CD4-positive, alpha-beta T cell (primary cell): ENCODE measurements at regions not wholly inside any gene's neighbourhood (a gene's known extent, or its start where the extent isn't known, plus 50 kb on each side); places are given as distances from the start of the nearest gene placed in this dataset.

Experiments
- ATAC-seq: fragments of 200-7000 bp; cut with Tn5 transposase; one replicate; pipeline ENCODE4 v1.10.0; 2022; ENCODE audit warnings: mild to moderate bottlenecking; ENCODE audit not compliant: poor library complexity
- CTCF ChIA-PET: fragments of 350-600 bp; sonication (Branson Sonifier 250); formaldehyde crosslinking; loops from one replicate; lab custom pipeline; 2021; ENCODE audit warnings: antibody characterized with exemption, inconsistent platforms; lab: Charles Lee
- POLR2A ChIA-PET: fragments of 350-600 bp; sonication (Branson Sonifier 250); formaldehyde crosslinking; loops from one replicate; lab custom pipeline; 2021; ENCODE audit warnings: antibody characterized with exemption, inconsistent platforms; lab: Charles Lee
- DNase-seq, 14 experiments: peaks; one replicate each; pipeline ENCODE4 v3.0.0-alpha.2; 2013 to 2020; ENCODE audit warnings: mixed read lengths in 2 of 14
- H3K27ac ChIP-seq, 2 donors: one replicate each; pipeline versions ENCODE4 v1.5.1 to v1.7.0; 2013; ENCODE audit warnings: low read length in 2 of 2, low read depth in 1 of 2, mild to moderate bottlenecking in 1 of 2
- H3K27me3 ChIP-seq, 2 experiments: 1 replicate in 1 of 2; 2 replicates in 1 of 2; pipeline versions ENCODE4 v1.6.1 to v1.7.0; 2013; ENCODE audit warnings: low read length in 2 of 2, control low read depth in 1 of 2, mild to moderate bottlenecking in 1 of 2, moderate library complexity in 1 of 2; ENCODE audit not compliant: insufficient read depth in 2 of 2, control insufficient read depth in 1 of 2
- H3K36me3 ChIP-seq: one replicate; pipeline ENCODE4 v1.6.1; 2013; ENCODE audit warnings: low read length, control low read depth; ENCODE audit not compliant: insufficient read depth
- H3K4me1 ChIP-seq: one replicate; pipeline ENCODE4 v1.6.1; 2013; ENCODE audit warnings: low read length, control low read depth; ENCODE audit not compliant: insufficient read depth
- H3K4me3 ChIP-seq: one replicate; pipeline ENCODE4 v1.5.1; 2013; ENCODE audit warnings: mild to moderate bottlenecking, low read length, moderate library complexity
- H3K9me3 ChIP-seq, 2 experiments: 1 replicate in 1 of 2; 2 replicates in 1 of 2; pipeline versions ENCODE4 v1.6.1 to v1.7.0; 2013; ENCODE audit warnings: low read length in 2 of 2, mild to moderate bottlenecking in 2 of 2, control low read depth in 1 of 2, moderate library complexity in 1 of 2; ENCODE audit not compliant: control insufficient read depth in 1 of 2, insufficient read depth in 1 of 2
- H3K27ac Mint-ChIP-seq: one replicate; pipeline ENCODE4 v1.8.0; 2020; ENCODE audit warnings: mixed read lengths
- H3K27me3 Mint-ChIP-seq: one replicate; pipeline ENCODE4 v1.8.0; 2021; ENCODE audit warnings: mixed read lengths
- H3K36me3 Mint-ChIP-seq: one replicate; pipeline ENCODE4 v1.8.0; 2021; ENCODE audit warnings: low read depth, mixed read lengths
- H3K4me1 Mint-ChIP-seq: one replicate; pipeline ENCODE4 v1.8.0; 2021; ENCODE audit warnings: low read depth, mixed read lengths
- H3K4me3 Mint-ChIP-seq: one replicate; pipeline ENCODE4 v1.8.0; 2020; ENCODE audit warnings: mild to moderate bottlenecking, mixed read lengths
- H3K9me3 Mint-ChIP-seq: one replicate; pipeline ENCODE4 v1.8.0; 2020; ENCODE audit warnings: mixed read lengths
- intact Hi-C, 2 experiments: fragments of 100-400 bp; cut with DNase I in 1 of 2; cut with micrococcal nuclease in 1 of 2; formaldehyde crosslinking; loops; one replicate each; pipeline versions ENCODE4 v1.15.1 to v1.9.0; 2023 to 2025; cut with DNase I, micrococcal nuclease
- TF ChIP-seq, protein P1 (sequence below): fragments of 200-600 bp; IDR thresholded peaks from one replicate; pipeline ENCODE4 v1.8.0; 2022; ENCODE audit warnings: antibody characterized with exemption, mild to moderate bottlenecking

GRCh38 chr6:23268348-23268747, 699.0 kb downstream of the HDGFL1 start:
- peaks cover 0 to 4% of the 10 kb centered on the region in 2 experiments for H3K9me3 ChIP-seq
- no peaks in the 10 kb centered on the region for H3K36me3 ChIP-seq
- H3K4me3 ChIP-seq, result no peak overlapping the region
- ATAC-seq, result no peak
- DNase-seq, result no peak
- H3K4me3 Mint-ChIP-seq, result no peak overlapping the region
- no peaks in the 10 kb centered on the region for H3K9me3 Mint-ChIP-seq
- TF ChIP-seq, protein P1, sequence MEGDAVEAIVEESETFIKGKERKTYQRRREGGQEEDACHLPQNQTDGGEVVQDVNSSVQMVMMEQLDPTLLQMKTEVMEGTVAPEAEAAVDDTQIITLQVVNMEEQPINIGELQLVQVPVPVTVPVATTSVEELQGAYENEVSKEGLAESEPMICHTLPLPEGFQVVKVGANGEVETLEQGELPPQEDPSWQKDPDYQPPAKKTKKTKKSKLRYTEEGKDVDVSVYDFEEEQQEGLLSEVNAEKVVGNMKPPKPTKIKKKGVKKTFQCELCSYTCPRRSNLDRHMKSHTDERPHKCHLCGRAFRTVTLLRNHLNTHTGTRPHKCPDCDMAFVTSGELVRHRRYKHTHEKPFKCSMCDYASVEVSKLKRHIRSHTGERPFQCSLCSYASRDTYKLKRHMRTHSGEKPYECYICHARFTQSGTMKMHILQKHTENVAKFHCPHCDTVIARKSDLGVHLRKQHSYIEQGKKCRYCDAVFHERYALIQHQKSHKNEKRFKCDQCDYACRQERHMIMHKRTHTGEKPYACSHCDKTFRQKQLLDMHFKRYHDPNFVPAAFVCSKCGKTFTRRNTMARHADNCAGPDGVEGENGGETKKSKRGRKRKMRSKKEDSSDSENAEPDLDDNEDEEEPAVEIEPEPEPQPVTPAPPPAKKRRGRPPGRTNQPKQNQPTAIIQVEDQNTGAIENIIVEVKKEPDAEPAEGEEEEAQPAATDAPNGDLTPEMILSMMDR, result no peak
- ChIA-PET CTCF (no interaction called here), POLR2A (no interaction called here)
- intact Hi-C loops, result no loop called here
- no peaks in the 10 kb centered on the region for H3K27me3 Mint-ChIP-seq
- no peaks in the 10 kb centered on the region for H3K4me1 ChIP-seq
- no peaks in the 10 kb centered on the region for H3K27me3 ChIP-seq
- H3K27ac ChIP-seq, result no peak overlapping the region
- no peaks in the 10 kb centered on the region for H3K4me1 Mint-ChIP-seq
- H3K27ac Mint-ChIP-seq, result no peak overlapping the region
- H3K36me3 Mint-ChIP-seq, result no peaks in the 10 kb centered on the region

GRCh38 chr6:23269436-23269835, 700.1 kb downstream of the HDGFL1 start:
- no peaks in the 10 kb centered on the region for H3K9me3 Mint-ChIP-seq
- ChIA-PET POLR2A (no interaction called here), CTCF (no interaction called here)
- no peaks in the 10 kb centered on the region for H3K36me3 Mint-ChIP-seq
- H3K27me3 ChIP-seq, result no peaks in the 10 kb centered on the region
- DNase-seq (no peak), ATAC-seq (no peak)
- H3K36me3 ChIP-seq, result no peaks in the 10 kb centered on the region
- H3K4me1 ChIP-seq, result no peaks in the 10 kb centered on the region
- H3K4me3 ChIP-seq, result no peak overlapping the region
- H3K27ac Mint-ChIP-seq, result no peak overlapping the region
- intact Hi-C loops, result no loop called here
- no peaks in the 10 kb centered on the region for H3K4me1 Mint-ChIP-seq
- TF ChIP-seq, protein P1, result no peak
- H3K27me3 Mint-ChIP-seq, result no peaks in the 10 kb centered on the region
- no peak overlapping the region for H3K27ac ChIP-seq
- H3K9me3 ChIP-seq, result peaks cover 0 to 8% of the 10 kb centered on the region in 2 experiments
- H3K4me3 Mint-ChIP-seq, result no peak overlapping the region

DNA sequence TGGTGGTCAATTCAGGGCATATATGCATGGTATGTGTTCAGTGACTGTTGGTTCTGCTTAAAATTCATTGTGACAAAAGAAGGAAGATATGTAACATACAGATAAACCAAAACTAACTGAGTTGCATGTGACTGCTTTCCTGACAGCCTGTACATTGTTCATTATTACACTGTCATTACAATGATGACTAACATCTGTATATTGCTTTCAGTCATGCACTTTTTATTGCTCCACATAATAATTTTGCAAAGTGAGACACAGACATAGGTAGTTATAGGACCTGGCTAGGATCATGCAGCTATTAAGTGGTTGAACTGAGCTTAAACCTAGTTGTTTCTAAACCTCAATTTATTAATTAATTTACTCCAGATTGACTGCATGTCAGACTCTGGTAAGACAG, 703.2 kb downstream of the HDGFL1 start:
- H3K4me3 ChIP-seq, result no peak overlapping the region
- intact Hi-C loops, result no loop called here
- ATAC-seq, result no peak

More for the DNA sequence above, 703.2 kb downstream of the HDGFL1 start:
- Mint-ChIP-seq H3K27me3 (no peaks in the 10 kb centered on the region), H3K4me1 (no peaks in the 10 kb centered on the region), H3K27ac (no peak overlapping the region), H3K36me3 (no peaks in the 10 kb centered on the region), H3K9me3 (no peaks in the 10 kb centered on the region), H3K4me3 (no peak overlapping the region)
- Histone ChIP-seq H3K4me1 (no peaks in the 10 kb centered on the region), H3K27ac (no peak overlapping the region), H3K36me3 (no peaks in the 10 kb centered on the region), H3K27me3 (no peaks in the 10 kb centered on the region), H3K9me3 (peaks cover 0 to 8% of the 10 kb centered on the region in 2 experiments)
- TF ChIP-seq, protein P1, result no peak
- CTCF ChIA-PET, result no interaction called here
- DNase-seq, result no peak
- POLR2A ChIA-PET, result no interaction called here
